ENCODE measurements at regions not wholly inside any gene's neighbourhood (a gene's known extent, or its start where the extent isn't known, plus 50 kb on each side); places are given as distances from the start of the nearest gene placed in this dataset.

- DNase-seq (ENCODE audit: low read depth): no peak
These were observed 319.6 kb downstream of the RRAGC start for GRCh38 chr1:38539931-38540330.

GRCh38 chr1:38538834-38539233, 320.7 kb downstream of the RRAGC start:
- no peak for DNase-seq (ENCODE audit: low read depth)

GRCh38 chr1:38536089-38536488, 323.5 kb downstream of the RRAGC start:
- no peak for DNase-seq (ENCODE audit: low read depth)

- DNase-seq (ENCODE audit: low read depth): no peak
These were observed 325.1 kb downstream of the RRAGC start for GRCh38 chr1:38534473-38534823.

GRCh38 chr1:38533772-38534472, 325.6 kb downstream of the RRAGC start:
- DNase-seq (ENCODE audit: low read depth): no peak

- DNase-seq (ENCODE audit: low read depth): no peak
These were observed 328.6 kb downstream of the RRAGC start for GRCh38 chr1:38530957-38531356.

GRCh38 chr1:38529946-38530345, 329.6 kb downstream of the RRAGC start:
- no peak for DNase-seq (ENCODE audit: low read depth)

GRCh38 chr1:38529391-38529790, 330.2 kb downstream of the RRAGC start:
- no peak for DNase-seq (ENCODE audit: low read depth)

- no peak for DNase-seq (ENCODE audit: low read depth)
These were observed 330.9 kb downstream of the RRAGC start for GRCh38 chr1:38528623-38529022.

GRCh38 chr1:38527373-38527966, 332.1 kb downstream of the RRAGC start:
- peak; percentile 29 for DNase-seq (ENCODE audit: low read depth)

- DNase-seq (ENCODE audit: low read depth): no peak
These were observed 333.5 kb downstream of the RRAGC start for GRCh38 chr1:38526046-38526445.

GRCh38 chr1:38525343-38526043, 334.1 kb downstream of the RRAGC start:
- no peak for DNase-seq (ENCODE audit: low read depth)

GRCh38 chr1:38524025-38524641, 335.4 kb downstream of the RRAGC start:
- no peak for DNase-seq (ENCODE audit: low read depth)

- DNase-seq (ENCODE audit: low read depth): no peak
These were observed 336.0 kb downstream of the RRAGC start for GRCh38 chr1:38523568-38523939.

- no peak for DNase-seq (ENCODE audit: low read depth)
These were observed 336.5 kb downstream of the RRAGC start for GRCh38 chr1:38522915-38523567.

- no peak for DNase-seq (ENCODE audit: low read depth)
These were observed 343.0 kb downstream of the RRAGC start for GRCh38 chr1:38516560-38516959.

GRCh38 chr1:38512789-38513188, 346.8 kb downstream of the RRAGC start:
- no peak for DNase-seq (ENCODE audit: low read depth)

GRCh38 chr1:38512024-38512767, 347.4 kb downstream of the RRAGC start:
- no peak for DNase-seq (ENCODE audit: low read depth)

GRCh38 chr1:38508232-38508631, 351.3 kb downstream of the RRAGC start:
- no peak for DNase-seq (ENCODE audit: low read depth)

GRCh38 chr1:38507563-38507962, 352.0 kb downstream of the RRAGC start:
- no peak for DNase-seq (ENCODE audit: low read depth)

GRCh38 chr1:38505944-38506343, 353.6 kb downstream of the RRAGC start:
- no peak for DNase-seq (ENCODE audit: low read depth)

GRCh38 chr1:38502758-38503157, 356.8 kb downstream of the RRAGC start:
- DNase-seq (ENCODE audit: low read depth): no peak
